Myocyte (in vitro differentiated cells): ENCODE measurements at regions not wholly inside any gene's neighbourhood (a gene's known extent, or its start where the extent isn't known, plus 50 kb on each side); places are given as distances from the start of the nearest gene placed in this dataset.
"Not testable (repeated sequence)": the region's sequence is repeated elsewhere in the genome, so short reads cannot be mapped to it uniquely, and the experiment has no call there.

ENCODE experiments used
- DNase-seq: peaks from one replicate; pipeline ENCODE4 v3.0.0-alpha.2; 2012; ENCODE audit warnings: low read depth

DNA sequence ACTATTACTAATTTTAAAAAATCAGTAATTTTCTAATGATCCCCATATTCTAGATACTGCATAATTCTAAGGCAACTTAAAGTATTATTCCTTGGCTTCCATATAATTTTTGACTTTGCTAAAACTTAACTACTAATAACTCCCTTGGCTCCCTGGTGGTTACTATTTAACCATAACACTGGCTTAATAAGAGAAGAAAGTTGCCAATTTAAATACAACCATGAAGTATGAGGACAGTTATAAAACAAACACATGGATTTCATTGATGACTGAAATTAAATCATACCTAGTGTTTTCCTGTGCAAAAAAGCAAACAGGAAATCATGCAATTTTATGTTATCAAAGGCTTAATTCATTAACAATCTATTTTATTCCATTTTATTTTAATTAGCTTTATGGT is 1073.9 kb downstream of the GRM8 start:
- no peak for DNase-seq

DNA sequence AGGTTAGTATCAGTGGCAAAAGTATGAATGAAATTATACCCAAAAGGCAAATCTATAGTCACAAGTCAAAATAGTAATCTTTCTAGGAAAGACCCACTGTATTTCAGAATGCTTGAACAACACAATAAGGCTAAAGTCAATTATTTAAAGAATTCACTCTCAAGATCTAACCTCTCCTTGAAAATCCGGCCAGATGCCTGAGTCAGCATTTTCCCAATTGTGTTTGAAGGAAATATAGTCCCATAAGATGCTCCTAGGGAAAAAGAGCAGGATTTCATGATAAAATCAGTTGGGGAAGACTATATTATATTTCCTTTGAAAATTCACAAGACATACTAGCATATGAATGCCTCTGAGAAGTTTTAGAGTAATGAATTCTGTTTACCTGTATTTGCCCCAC is 1075.0 kb downstream of the GRM8 start:
- DNase-seq: no peak

DNA sequence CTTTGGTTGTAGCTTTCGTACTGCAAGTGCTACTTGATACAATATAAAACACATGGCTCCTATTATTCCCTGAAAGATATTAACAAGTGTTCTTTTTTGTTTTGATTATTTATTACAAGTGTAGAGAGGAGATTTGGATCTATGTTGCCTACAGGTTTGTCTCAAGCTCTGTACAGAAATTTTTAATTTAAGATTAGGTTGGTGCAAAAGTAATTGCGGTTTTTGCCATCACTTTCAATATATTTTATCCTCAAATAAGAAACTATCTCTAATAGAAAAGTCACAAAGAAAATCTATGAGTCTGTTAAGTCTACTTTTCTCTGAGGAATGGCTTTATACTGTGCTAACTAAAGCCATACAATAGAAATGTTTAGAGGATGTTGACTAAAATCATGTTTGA is 1086.1 kb downstream of the GRM8 start:
- no peak for DNase-seq

DNA sequence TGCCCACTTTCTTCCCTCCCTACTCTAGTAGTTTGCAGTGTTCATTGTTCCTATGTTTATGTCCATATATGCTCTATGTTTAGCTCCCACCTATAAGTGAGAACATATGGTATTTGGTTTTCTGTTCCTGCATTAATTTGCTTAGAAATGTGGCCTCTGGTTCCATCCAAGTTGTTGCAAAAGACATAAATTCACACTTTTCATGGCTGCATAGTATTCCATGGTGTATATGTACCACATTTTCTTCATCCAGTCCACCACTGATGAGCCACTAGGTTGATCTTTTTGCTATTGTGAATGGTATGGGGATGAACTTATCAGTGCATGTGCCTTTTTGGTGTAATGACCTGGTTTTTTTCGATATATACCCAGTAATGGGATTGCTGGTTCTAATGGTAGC is 1089.1 kb downstream of the GRM8 start:
- DNase-seq: no peak

DNA sequence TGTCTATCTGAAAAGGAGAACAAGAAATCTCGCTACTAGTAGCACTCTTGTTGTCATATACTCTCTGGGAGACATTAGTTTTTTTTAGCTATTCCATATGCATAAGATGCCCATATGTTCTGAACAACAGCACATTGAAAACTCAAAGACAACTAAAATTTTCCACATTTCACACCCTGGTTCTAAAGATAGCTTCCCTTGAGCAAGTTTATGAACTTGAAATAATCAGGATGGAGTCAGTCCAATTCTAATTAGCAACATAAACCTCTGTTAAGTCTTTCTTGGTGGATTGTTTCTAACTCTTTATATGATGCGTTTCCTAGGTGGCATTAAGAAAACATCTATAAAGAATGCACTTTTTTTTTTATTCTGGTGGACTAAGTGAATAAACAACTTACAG is 1095.3 kb downstream of the GRM8 start:
- no peak for DNase-seq

DNA sequence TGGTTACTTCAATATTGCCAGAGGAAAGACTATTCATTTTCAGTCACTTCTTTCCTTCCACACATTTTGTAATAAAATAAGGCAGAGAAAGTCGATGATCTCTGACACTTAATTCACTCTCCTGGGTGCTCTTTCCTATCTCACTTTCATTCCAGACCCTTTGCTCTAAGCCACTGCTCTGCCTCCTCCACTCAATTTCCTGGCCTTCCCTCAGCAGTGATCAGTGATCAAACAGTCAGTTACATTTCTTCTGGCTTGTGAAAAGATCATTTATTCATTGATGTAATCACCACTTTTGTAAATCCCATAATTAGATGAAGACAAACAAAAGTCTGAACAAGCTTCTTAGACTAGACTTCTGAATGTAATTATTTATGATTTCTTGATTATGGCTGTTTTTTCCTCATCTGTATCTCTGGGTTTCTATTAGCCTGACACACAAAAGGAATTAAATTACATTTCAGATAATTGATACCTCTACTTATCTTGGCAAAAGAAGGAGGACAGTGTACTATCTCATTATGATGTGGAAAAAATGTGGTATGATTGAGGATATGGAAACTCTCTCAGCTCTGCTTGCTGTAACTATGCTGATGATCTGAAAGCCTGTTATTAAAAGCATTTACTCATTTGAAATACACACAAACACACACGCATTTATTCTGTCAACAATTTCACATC is 1102.3 kb downstream of the GRM8 start:
- no peak for DNase-seq

DNA sequence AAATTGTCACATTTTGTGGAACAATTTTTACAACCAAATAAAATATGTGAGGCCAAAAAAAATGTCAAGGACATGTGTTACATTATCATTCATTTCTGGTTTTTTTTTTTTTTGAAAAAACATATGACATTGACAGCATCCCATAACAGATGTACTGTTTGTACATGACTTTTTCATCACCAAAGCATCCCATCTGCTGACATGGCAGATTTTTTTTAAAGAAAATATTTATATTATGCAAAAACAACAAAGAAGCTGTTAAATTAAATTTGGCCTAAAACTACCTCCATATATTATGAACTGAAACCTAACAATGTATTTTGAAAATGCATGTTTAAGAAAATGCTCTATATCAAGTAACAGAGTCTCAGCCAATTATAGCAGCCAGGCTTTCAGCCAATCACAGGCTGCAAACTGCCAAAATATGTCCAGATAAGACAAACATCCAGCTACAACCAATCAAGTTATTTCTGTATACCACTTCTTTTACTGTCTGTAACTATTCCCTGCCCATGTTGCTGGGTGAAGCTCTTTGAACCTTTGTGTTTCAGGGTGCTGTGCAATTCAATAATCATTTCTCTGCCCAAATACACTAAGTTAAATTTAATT is 1111.8 kb downstream of the GRM8 start:
- no peak for DNase-seq

DNA sequence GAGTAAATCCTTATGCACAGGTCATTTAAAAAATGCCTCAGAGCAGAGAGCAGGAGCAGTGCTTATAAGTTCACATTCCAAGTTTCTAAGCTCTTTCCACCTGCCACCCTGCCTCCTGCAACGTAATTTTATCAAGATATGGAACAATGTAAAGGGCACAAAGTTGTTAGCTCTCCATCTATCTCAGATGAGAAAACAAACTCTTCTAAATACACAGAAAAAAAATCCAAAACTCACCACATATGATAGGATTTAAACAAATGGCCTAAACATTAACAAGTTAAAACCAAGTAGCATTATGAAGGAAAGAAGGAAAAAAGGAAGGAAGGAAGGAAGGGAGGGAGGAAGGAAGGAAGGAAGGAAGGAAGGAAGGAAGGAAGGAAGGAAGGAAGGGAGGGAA is 1132.8 kb downstream of the GRM8 start:
- no peak for DNase-seq

DNA sequence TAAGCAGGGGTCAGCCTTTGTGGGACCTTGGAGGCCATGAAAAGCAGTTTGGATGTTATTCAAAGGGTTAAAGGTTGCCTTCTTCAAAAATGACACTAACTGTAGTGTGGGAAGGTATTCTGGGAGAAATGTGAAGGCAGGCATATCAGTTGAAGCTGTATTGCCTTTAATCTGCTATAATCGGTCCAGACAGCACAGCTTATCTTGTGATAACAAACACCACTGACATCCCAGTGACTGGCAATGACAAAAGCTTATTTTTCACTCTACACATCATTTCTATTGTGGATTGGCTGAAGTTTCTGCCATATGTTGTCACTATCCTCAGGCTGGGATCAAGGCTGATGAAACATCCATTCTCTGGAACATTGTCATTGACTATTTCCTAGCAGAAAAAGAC is 1149.2 kb downstream of the GRM8 start:
- no peak for DNase-seq

DNA sequence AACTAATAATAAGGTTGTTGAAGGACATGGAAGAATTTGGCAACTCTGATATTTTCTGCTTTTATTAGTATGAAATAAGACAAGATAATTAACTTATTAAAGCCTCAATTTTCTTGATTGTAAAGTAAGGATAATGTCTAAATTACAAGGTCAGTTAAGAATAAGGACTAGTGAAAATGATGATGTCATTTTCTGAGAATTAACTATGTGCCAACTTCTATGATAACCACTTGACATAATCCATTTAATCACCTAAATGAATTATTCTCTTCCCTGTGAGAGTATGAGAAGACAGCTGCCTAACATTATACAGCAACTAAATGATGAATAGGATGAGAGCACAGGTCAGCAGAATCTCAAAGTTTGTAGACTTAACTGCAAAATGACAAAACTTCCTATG is 1153.4 kb upstream of the POT1 start:
- DNase-seq: no peak

DNA sequence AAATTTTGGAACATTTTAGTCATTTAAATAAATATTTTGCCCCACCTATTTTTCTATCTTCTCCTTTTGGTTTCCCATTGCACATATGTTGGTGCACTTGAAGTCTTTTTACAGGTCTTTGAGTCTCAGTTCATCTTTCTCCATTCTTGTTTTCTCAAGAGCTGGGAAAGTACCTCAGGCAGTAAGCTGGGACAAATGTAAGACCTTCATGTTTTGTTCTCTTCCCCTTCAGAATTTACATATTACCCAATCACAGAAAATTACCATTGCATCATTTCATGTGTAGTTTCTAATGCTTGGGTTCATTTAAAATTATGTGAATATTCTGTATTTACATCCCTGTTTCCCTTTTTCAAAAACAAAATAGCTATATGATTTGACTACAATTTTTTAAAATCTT is 1150.0 kb upstream of the POT1 start:
- DNase-seq: no peak

DNA sequence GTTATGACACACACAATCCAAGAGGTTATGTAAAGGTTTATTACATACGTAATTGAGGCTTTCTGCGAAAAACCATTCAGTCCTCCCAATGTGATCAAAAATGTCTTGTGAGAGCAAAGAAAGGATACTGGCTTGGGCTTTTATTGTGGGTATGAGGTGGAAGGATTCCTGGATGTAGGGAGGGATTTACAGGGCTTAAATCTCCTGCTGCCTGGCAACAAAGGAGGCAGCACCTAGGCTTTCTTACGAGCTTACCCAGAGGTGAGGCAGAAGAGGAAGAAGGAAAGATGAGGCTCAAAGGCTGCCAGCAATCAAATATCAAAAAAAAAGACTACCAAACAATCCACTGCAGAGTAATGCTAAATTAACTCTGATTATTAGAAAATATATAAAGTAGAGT is 1149.5 kb upstream of the POT1 start:
- no peak for DNase-seq

DNA sequence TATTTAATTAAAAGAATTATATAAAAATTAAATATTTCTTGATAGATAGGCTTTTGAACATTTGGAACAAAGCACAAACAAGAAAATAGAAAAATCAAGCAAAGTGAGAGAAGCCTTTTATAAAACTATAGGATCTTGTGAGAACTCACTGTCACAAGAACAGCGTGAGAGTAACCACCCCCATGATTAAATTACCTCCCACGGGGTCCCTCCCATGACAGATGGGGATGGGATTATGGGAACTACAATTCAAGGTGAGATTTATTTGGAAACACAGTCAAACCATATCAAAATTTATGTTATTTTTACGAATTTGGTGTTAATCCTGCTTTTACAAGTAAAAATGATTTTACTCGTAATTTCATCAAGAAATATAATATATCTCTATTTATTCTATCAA is 1136.1 kb upstream of the POT1 start:
- no peak for DNase-seq

DNA sequence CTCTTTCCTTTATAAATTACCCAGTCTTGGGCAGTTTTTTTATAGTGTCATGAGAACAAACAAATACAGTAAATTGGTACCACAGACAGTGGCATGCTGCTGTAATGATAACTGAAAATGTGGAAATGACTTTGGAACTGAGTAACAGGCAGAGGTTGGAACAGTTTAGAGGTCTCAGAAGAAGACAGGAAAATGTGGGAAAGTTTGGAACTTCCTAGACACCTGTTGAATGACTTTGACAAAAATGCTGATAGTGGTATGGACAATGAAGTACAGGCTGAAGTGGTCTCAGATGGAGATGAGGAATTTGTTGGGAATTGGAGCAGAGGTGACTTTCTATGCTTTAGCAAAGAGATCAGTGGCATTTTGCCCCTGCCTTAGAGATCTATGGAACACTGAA is 1128.4 kb upstream of the POT1 start:
- no peak for DNase-seq

DNA sequence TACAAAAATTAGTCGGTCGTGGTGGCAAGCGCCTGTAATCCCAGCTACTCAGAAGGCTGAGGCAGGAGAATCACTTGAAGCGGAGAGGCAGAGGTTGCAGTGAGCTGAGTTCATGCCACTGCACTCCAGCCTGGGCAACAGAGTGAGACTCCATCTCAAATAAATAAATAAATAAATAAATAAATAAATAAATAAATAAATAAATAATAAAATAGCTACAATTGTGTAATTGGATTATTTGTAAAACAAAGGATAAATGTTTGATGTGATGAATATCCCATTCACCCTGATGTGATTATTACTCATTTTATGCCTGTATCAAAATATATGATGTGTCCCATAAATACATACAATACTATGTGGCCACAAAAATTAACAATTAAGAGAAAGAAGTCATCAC is 1127.0 kb upstream of the POT1 start:
- not testable (repeated sequence) for DNase-seq

DNA sequence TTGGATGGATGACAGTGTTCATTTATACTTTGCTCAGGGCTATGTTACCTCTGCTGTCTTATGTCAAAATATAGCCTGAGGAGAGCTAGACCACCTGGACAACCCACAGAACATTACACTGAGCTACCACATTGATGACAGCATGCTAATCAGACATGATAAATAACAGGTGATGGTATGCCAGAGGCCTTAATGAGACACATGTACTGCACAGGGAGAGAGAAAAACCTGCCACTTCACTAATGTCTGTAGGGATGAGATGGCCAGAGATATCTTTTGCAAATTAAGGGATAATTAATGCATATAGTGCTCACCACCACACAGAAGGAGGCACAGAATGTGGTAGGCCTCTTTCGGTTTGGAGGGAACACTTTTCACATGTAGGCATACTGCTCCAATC is 1122.6 kb upstream of the POT1 start:
- DNase-seq: no peak

DNA sequence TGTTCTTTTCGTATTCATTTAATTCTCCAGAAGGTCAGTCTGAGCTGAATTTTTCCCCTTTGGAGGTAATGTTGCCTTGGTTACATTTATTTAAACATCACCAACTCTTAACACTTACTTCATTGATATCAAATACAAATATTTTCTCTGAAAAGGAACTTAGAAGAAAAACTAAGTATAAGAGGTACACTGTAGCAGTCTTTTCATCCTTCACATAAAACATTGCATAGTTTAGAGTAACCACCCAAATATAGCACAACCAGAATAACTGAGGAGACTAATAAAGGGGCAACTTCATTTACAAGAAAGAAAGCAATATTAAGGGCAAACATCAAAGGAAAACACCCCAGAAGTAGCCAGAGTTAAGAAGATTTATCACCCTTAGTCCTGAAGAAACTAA is 1115.0 kb upstream of the POT1 start:
- DNase-seq: no peak

DNA sequence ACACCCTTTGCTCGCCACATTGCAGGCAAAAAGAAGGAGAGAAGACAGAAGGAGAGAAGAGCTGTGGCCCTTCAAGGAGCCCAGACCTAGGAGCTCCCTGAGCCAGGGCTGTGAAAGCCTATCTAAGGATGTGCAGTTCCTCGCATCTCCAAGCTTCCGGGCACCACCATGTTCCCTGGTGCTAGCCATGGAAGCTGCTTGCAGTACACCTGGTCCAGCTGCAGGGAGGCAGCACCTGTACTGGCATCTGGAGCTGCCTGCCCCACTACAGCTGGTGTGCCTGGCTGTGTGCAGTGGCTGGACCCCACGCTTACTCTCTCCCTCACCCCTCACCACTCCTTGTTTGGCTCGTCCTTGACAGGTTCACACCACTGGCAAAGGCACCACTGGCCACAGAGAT is 1111.8 kb upstream of the POT1 start:
- no peak for DNase-seq

DNA sequence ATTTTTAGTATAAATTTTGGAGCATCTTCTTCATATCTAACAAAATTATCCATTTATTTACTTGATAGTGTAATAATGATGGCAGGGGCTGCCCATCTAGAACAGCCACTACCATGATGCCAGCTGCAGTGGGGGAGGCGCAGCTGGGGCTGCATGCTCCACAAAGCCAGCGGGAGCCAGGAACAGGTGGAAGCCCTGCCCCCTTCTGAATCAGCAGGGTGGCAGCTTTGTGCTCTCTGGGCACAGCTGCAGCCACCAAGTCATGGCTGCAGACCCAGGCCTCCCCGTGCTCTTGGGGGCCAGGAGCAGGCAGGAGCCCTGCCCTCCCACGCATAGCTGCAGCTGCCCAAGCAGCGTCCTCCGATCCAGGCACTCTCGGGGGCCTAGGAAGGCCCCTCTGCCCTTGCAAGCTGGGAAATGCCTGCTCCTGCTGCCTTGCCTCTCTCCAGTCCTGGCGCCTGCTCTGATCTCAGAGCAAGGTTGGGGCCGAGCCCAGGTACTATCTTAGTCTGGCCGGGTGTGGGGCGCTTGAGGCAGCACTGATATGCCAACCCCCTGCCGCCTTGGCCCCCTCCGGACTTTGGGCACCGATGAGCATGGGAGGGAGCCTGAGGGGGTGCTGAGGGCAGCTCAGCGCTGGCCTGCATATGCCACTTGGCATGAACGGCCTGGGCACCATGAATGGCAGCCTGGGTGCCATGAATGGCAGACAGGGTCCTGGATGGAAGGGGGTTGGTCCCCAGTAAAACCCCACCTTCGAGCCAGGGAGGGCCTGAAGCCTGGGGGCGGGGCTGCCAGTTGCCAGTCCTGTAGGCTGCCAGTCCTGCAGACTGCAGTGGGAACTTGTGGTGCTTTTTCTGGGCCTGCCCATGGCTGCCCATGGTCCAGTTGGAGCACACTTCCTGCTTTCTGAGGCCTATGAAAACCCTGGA is 1110.8 kb upstream of the POT1 start:
- DNase-seq: peak; percentile 20

DNA sequence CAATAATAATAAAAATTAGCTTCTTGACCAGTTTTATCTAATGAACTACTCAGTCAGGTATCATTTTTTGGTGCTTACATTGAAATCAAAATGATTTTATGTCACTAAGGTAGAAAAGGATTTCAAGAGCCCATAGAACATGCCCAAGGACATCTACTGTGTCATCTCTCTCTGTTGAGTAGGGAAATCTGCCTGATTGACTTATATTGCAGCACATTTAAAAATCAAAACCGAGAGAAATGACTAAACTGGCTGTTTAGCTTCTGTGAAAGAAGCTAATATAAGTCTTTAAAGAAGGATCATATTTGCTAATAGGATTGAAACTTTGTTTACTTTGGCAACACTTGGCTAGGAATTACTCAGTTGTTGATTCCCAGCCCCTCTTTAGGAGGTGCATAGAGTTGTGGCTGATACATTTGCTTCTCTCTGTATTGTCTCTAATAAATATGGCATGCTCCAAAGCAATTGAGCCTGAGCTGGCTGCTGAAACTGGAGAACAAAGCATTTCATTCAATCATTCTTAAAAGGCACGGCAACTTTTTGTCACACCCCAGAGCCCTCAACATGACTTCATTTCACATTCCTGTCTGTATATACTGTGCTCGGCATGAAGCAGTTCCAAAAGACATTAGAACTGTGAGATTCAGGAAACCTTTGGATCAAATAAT is 1096.9 kb upstream of the POT1 start:
- no peak for DNase-seq

DNA sequence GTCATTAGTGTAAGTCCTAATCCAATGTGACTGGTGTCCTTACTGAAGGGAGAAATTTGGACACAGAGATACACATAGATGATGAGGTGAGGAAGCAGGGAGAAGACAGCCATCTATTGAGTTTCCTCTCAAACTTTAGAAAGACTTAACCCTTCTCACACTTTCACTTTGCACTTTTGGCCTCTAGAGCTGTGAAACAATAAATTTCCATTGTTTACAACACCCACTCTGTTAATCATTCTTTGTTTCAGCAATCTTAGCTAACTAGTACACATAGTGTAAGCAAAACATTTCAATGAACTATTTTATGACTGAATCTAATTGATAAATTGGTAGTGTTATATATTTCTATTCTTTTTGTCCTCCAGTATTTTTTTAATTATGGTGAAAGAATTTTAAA is 1092.8 kb upstream of the POT1 start:
- no peak for DNase-seq

DNA sequence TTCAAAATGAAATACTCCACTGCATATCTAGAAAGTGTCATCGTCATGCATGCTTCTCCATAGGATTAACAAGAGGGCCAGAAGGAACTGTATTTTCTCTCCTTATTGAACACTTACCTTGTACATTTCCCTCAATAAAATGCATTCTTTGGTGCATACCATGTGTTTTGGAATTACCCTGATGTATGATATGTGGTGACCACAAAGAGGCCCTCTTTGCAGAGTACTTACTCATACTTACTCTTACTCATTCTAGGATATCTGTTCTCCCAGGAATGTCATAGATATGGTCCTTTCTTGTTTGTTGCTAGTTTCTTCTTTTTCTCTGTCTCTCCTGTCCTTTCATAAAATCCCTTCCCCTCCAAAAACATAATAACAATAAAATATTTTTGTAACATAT is 1087.1 kb upstream of the POT1 start:
- no peak for DNase-seq
